ENCODE measurements at regions not wholly inside any gene's neighbourhood (a gene's known extent, or its start where the extent isn't known, plus 50 kb on each side); places are given as distances from the start of the nearest gene placed in this dataset.

- TF ChIP-seq POLR2A (IDR thresholded peaks at IDR 0.05): no peak
- TF ChIP-seq, protein P1, sequence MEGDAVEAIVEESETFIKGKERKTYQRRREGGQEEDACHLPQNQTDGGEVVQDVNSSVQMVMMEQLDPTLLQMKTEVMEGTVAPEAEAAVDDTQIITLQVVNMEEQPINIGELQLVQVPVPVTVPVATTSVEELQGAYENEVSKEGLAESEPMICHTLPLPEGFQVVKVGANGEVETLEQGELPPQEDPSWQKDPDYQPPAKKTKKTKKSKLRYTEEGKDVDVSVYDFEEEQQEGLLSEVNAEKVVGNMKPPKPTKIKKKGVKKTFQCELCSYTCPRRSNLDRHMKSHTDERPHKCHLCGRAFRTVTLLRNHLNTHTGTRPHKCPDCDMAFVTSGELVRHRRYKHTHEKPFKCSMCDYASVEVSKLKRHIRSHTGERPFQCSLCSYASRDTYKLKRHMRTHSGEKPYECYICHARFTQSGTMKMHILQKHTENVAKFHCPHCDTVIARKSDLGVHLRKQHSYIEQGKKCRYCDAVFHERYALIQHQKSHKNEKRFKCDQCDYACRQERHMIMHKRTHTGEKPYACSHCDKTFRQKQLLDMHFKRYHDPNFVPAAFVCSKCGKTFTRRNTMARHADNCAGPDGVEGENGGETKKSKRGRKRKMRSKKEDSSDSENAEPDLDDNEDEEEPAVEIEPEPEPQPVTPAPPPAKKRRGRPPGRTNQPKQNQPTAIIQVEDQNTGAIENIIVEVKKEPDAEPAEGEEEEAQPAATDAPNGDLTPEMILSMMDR (IDR thresholded peaks at IDR 0.05): no peak
Observed at GRCh38 chr9:31996331-31996730, 388.1 kb upstream of the ACO1 start.

Data from lower leg skin (tissue), 3 donors.